Stimulated activated memory B cell treated with anti-CD40 and anti-IgM and Interleukin-4, amounts not matched to agents 10 μg/mL and 1 μg/mL and 100 μg/mL, for 72 hours (primary cell): ENCODE measurements at regions not wholly inside any gene's neighbourhood (a gene's known extent, or its start where the extent isn't known, plus 50 kb on each side); places are given as distances from the start of the nearest gene placed in this dataset.

ENCODE experiments used
- ATAC-seq: fragments of 150-1000 bp; cut with Tn5 transposase; 2 replicates; pipeline ENCODE4 v1.10.0; 2021
- H3K27ac Mint-ChIP-seq: one replicate; pipeline ENCODE4 v1.8.0; 2022; ENCODE audit warnings: mild to moderate bottlenecking, mixed read lengths
- H3K27me3 Mint-ChIP-seq: one replicate; pipeline ENCODE4 v1.8.0; 2022; ENCODE audit warnings: mixed read lengths
- H3K36me3 Mint-ChIP-seq: one replicate; pipeline ENCODE4 v1.8.0; 2022; ENCODE audit warnings: mixed read lengths
- H3K4me1 Mint-ChIP-seq: one replicate; pipeline ENCODE4 v1.8.0; 2022; ENCODE audit warnings: mixed read lengths
- H3K4me3 Mint-ChIP-seq: one replicate; pipeline ENCODE4 v1.8.0; 2022; ENCODE audit warnings: mild to moderate bottlenecking, moderate library complexity, mixed read lengths
- H3K9me3 Mint-ChIP-seq: one replicate; pipeline ENCODE4 v1.8.0; 2022; ENCODE audit warnings: mixed read lengths

- Mint-ChIP-seq H3K4me3 (no peak overlapping the region), H3K27me3 (no peaks in the 10 kb centered on the region), H3K36me3 (peaks cover 39% of the 10 kb centered on the region), H3K9me3 (peaks cover 55% of the 10 kb centered on the region), H3K4me1 (no peaks in the 10 kb centered on the region), H3K27ac (no peak overlapping the region)
- no peak for ATAC-seq
Observed at GRCh38 chr5:159385536-159385935, 55.2 kb upstream of the IL12B start.

- no peak overlapping the region for H3K4me3 Mint-ChIP-seq
- peaks cover 56% of the 10 kb centered on the region for H3K9me3 Mint-ChIP-seq
- H3K27ac Mint-ChIP-seq: no peak overlapping the region
- no peaks in the 10 kb centered on the region for H3K27me3 Mint-ChIP-seq
- peaks cover 41% of the 10 kb centered on the region for H3K36me3 Mint-ChIP-seq
- no peak for ATAC-seq
- H3K4me1 Mint-ChIP-seq: no peaks in the 10 kb centered on the region
Observed at GRCh38 chr5:159386028-159386711, 55.9 kb upstream of the IL12B start.

GRCh38 chr5:159392871-159393270, 62.6 kb upstream of the IL12B start:
- Mint-ChIP-seq H3K4me1 (no peaks in the 10 kb centered on the region), H3K27me3 (no peaks in the 10 kb centered on the region), H3K4me3 (no peak overlapping the region), H3K27ac (no peak overlapping the region), H3K9me3 (peaks cover 21% of the 10 kb centered on the region), H3K36me3 (peaks cover 31% of the 10 kb centered on the region)
- ATAC-seq: no peak

GRCh38 chr5:159393854-159394274, 63.6 kb upstream of the IL12B start:
- no peak for ATAC-seq
- Mint-ChIP-seq H3K36me3 (peaks cover 24% of the 10 kb centered on the region), H3K4me1 (no peaks in the 10 kb centered on the region), H3K27ac (no peak overlapping the region), H3K4me3 (no peak overlapping the region), H3K9me3 (peaks cover 15% of the 10 kb centered on the region), H3K27me3 (no peaks in the 10 kb centered on the region)

- ATAC-seq: no peak
- no peak overlapping the region for H3K4me3 Mint-ChIP-seq
- H3K4me1 Mint-ChIP-seq: no peaks in the 10 kb centered on the region
- H3K36me3 Mint-ChIP-seq: peaks cover 15% of the 10 kb centered on the region
- H3K27me3 Mint-ChIP-seq: no peaks in the 10 kb centered on the region
- no peak overlapping the region for H3K27ac Mint-ChIP-seq
- peaks cover 4% of the 10 kb centered on the region for H3K9me3 Mint-ChIP-seq
Observed at GRCh38 chr5:159395202-159395601, 64.9 kb upstream of the IL12B start.

GRCh38 chr5:159398936-159399335, 68.6 kb upstream of the IL12B start:
- H3K27ac Mint-ChIP-seq: no peak overlapping the region
- no peak overlapping the region for H3K4me3 Mint-ChIP-seq
- H3K9me3 Mint-ChIP-seq: no peaks in the 10 kb centered on the region
- peaks cover 3% of the 10 kb centered on the region for H3K4me1 Mint-ChIP-seq
- no peak for ATAC-seq
- no peaks in the 10 kb centered on the region for H3K27me3 Mint-ChIP-seq
- H3K36me3 Mint-ChIP-seq: no peaks in the 10 kb centered on the region

GRCh38 chr5:159400476-159400875, 70.2 kb upstream of the IL12B start:
- Mint-ChIP-seq H3K27ac (no peak overlapping the region), H3K4me1 (peaks cover 18% of the 10 kb centered on the region), H3K4me3 (no peak overlapping the region), H3K36me3 (no peaks in the 10 kb centered on the region), H3K27me3 (no peaks in the 10 kb centered on the region), H3K9me3 (no peaks in the 10 kb centered on the region)
- ATAC-seq: no peak

GRCh38 chr5:159402311-159402710, 72.0 kb upstream of the IL12B start:
- no peaks in the 10 kb centered on the region for H3K9me3 Mint-ChIP-seq
- no peaks in the 10 kb centered on the region for H3K36me3 Mint-ChIP-seq
- H3K27ac Mint-ChIP-seq: no peak overlapping the region
- H3K27me3 Mint-ChIP-seq: no peaks in the 10 kb centered on the region
- H3K4me3 Mint-ChIP-seq: no peak overlapping the region
- H3K4me1 Mint-ChIP-seq: peaks cover 37% of the 10 kb centered on the region
- no peak for ATAC-seq

GRCh38 chr5:159402856-159403255, 72.6 kb upstream of the IL12B start:
- Mint-ChIP-seq H3K27me3 (no peaks in the 10 kb centered on the region), H3K27ac (no peak overlapping the region)
- no peak for ATAC-seq

GRCh38 chr5:159403906-159404681, 73.8 kb upstream of the IL12B start:
- no peaks in the 10 kb centered on the region for H3K27me3 Mint-ChIP-seq
- no peak for ATAC-seq
- H3K4me1 Mint-ChIP-seq: peaks cover 40% of the 10 kb centered on the region
- H3K9me3 Mint-ChIP-seq: no peaks in the 10 kb centered on the region
- no peak overlapping the region for H3K4me3 Mint-ChIP-seq
- no peaks in the 10 kb centered on the region for H3K36me3 Mint-ChIP-seq
- no peak overlapping the region for H3K27ac Mint-ChIP-seq

More at GRCh38 chr5:159402856-159403255, 72.6 kb upstream of the IL12B start:
- H3K9me3 Mint-ChIP-seq: no peaks in the 10 kb centered on the region
- H3K36me3 Mint-ChIP-seq: no peaks in the 10 kb centered on the region
- H3K4me1 Mint-ChIP-seq: peaks cover 40% of the 10 kb centered on the region
- no peak overlapping the region for H3K4me3 Mint-ChIP-seq

- H3K36me3 Mint-ChIP-seq: no peaks in the 10 kb centered on the region
- ATAC-seq: peak; percentile 91
- H3K4me3 Mint-ChIP-seq: no peak overlapping the region
- no peaks in the 10 kb centered on the region for H3K9me3 Mint-ChIP-seq
- no peaks in the 10 kb centered on the region for H3K27me3 Mint-ChIP-seq
- H3K4me1 Mint-ChIP-seq: peaks cover 45% of the 10 kb centered on the region
- no peak overlapping the region for H3K27ac Mint-ChIP-seq
Observed at GRCh38 chr5:159405611-159406031, 75.3 kb upstream of the IL12B start.

- ATAC-seq: no peak
- no peak overlapping the region for H3K27ac Mint-ChIP-seq
- no peaks in the 10 kb centered on the region for H3K27me3 Mint-ChIP-seq
- H3K9me3 Mint-ChIP-seq: no peaks in the 10 kb centered on the region
- H3K4me1 Mint-ChIP-seq: peaks cover 46% of the 10 kb centered on the region
- H3K36me3 Mint-ChIP-seq: no peaks in the 10 kb centered on the region
- H3K4me3 Mint-ChIP-seq: no peak overlapping the region
Observed at GRCh38 chr5:159406571-159406970, 76.3 kb upstream of the IL12B start.

GRCh38 chr5:159409801-159410200, 79.5 kb upstream of the IL12B start:
- Mint-ChIP-seq H3K27ac (no peak overlapping the region), H3K4me1 (peaks cover 64% of the 10 kb centered on the region), H3K36me3 (no peaks in the 10 kb centered on the region), H3K4me3 (no peak overlapping the region), H3K9me3 (no peaks in the 10 kb centered on the region), H3K27me3 (no peaks in the 10 kb centered on the region)
- no peak for ATAC-seq

GRCh38 chr5:159410480-159410879, 80.2 kb upstream of the IL12B start:
- ATAC-seq: no peak
- H3K4me3 Mint-ChIP-seq: no peak overlapping the region
- peaks cover 62% of the 10 kb centered on the region for H3K4me1 Mint-ChIP-seq
- no peaks in the 10 kb centered on the region for H3K36me3 Mint-ChIP-seq
- H3K27me3 Mint-ChIP-seq: no peaks in the 10 kb centered on the region
- H3K27ac Mint-ChIP-seq: no peak overlapping the region
- no peaks in the 10 kb centered on the region for H3K9me3 Mint-ChIP-seq

- no peak overlapping the region for H3K4me3 Mint-ChIP-seq
- no peaks in the 10 kb centered on the region for H3K27me3 Mint-ChIP-seq
- no peak overlapping the region for H3K27ac Mint-ChIP-seq
- no peak for ATAC-seq
- H3K4me1 Mint-ChIP-seq: peaks cover 56% of the 10 kb centered on the region
- no peaks in the 10 kb centered on the region for H3K36me3 Mint-ChIP-seq
- no peaks in the 10 kb centered on the region for H3K9me3 Mint-ChIP-seq
Observed at GRCh38 chr5:159411115-159411514, 80.8 kb upstream of the IL12B start.
